H9 (cell line): ENCODE measurements at regions not wholly inside any gene's neighbourhood (a gene's known extent, or its start where the extent isn't known, plus 50 kb on each side); places are given as distances from the start of the nearest gene placed in this dataset.
A peak's percentile ranks its signal among the peaks of the same experiment; 100 is the strongest.

ENCODE experiments used
- DNase-seq: peaks from one replicate; pipeline ENCODE4 v3.0.0-alpha.2; 2017
- H2AFZ ChIP-seq: one replicate; pipeline ENCODE4 v1.6.1; 2013; ENCODE audit warnings: mild to moderate bottlenecking, low read length, control low read depth, moderate library complexity
- H2AK5ac ChIP-seq: 2 replicates; pipeline ENCODE4 v1.6.1; 2013; ENCODE audit warnings: low read length, control low read depth, mixed read lengths; ENCODE audit not compliant: insufficient read length
- H2BK120ac ChIP-seq: one replicate; pipeline ENCODE4 v1.6.1; 2013; ENCODE audit warnings: low read depth, mild to moderate bottlenecking, low read length, control low read depth, inconsistent platforms; ENCODE audit not compliant: poor library complexity, severe bottlenecking
- H2BK12ac ChIP-seq: 2 replicates; pipeline ENCODE4 v1.6.1; 2013; ENCODE audit warnings: low read length, control low read depth, mixed read lengths, low read depth; ENCODE audit not compliant: insufficient read length
- H2BK15ac ChIP-seq: 2 replicates; pipeline ENCODE4 v1.6.1; 2013; ENCODE audit warnings: low read depth, low read length, control low read depth
- H2BK20ac ChIP-seq: one replicate; pipeline ENCODE4 v1.6.1; 2013; ENCODE audit warnings: low read depth, mild to moderate bottlenecking, low read length, control low read depth, inconsistent platforms; ENCODE audit not compliant: poor library complexity, severe bottlenecking
- H2BK5ac ChIP-seq: 2 replicates; pipeline ENCODE4 v1.6.1; 2013; ENCODE audit warnings: low read length, control low read depth, mixed read lengths; ENCODE audit not compliant: insufficient read length
- H3K14ac ChIP-seq: 2 replicates; pipeline ENCODE4 v1.6.1; 2013; ENCODE audit warnings: low read length, control low read depth; ENCODE audit not compliant: insufficient read depth
- H3K18ac ChIP-seq: 2 replicates; pipeline ENCODE4 v1.6.1; 2013; ENCODE audit warnings: low read depth, mild to moderate bottlenecking, mixed read lengths, low read length, control low read depth; ENCODE audit not compliant: insufficient read length
- H3K23ac ChIP-seq: 2 replicates; pipeline ENCODE4 v1.6.1; 2013; ENCODE audit warnings: low read length, control low read depth, mixed read lengths, low read depth; ENCODE audit not compliant: insufficient read length
- H3K23me2 ChIP-seq: 2 replicates; pipeline ENCODE4 v1.6.1; 2013; ENCODE audit warnings: low read depth, mild to moderate bottlenecking, mixed read lengths, low read length, control low read depth; ENCODE audit not compliant: insufficient read length, poor library complexity, severe bottlenecking
- H3K27ac ChIP-seq: 2 replicates; pipeline ENCODE4 v1.5.1; 2013; ENCODE audit warnings: low read length, control low read depth, mixed read lengths, low read depth; ENCODE audit not compliant: insufficient read length
- H3K27me3 ChIP-seq: 2 replicates; pipeline ENCODE4 v1.6.1; 2013; ENCODE audit warnings: low read length, control low read depth, inconsistent platforms; ENCODE audit not compliant: insufficient read depth
- H3K4ac ChIP-seq: 2 replicates; pipeline ENCODE4 v1.6.1; 2013; ENCODE audit warnings: low read depth, mild to moderate bottlenecking, control low read depth, inconsistent platforms, low read length, moderate library complexity
- H3K4me1 ChIP-seq: 2 replicates; pipeline ENCODE4 v1.6.1; 2013; ENCODE audit warnings: low read length, control low read depth, inconsistent platforms; ENCODE audit not compliant: insufficient read depth
- H3K4me2 ChIP-seq: 2 replicates; pipeline ENCODE4 v1.6.1; 2013; ENCODE audit warnings: low read length, control low read depth, mixed read lengths; ENCODE audit not compliant: insufficient read length, insufficient read depth
- H3K56ac ChIP-seq: 2 replicates; pipeline ENCODE4 v1.6.1; 2013; ENCODE audit warnings: low read depth, mild to moderate bottlenecking, mixed read lengths, low read length, control low read depth; ENCODE audit not compliant: insufficient read length
- H3K79me1 ChIP-seq: 2 replicates; pipeline ENCODE4 v1.6.1; 2013; ENCODE audit warnings: low read depth, mild to moderate bottlenecking, moderate library complexity, low read length, control low read depth, inconsistent platforms; ENCODE audit not compliant: insufficient read depth, poor library complexity, severe bottlenecking
- H3K79me2 ChIP-seq: 2 replicates; pipeline ENCODE4 v1.6.1; 2013; ENCODE audit warnings: low read length, control low read depth, inconsistent platforms; ENCODE audit not compliant: insufficient read depth
- H3K9ac ChIP-seq: 2 replicates; pipeline ENCODE4 v1.6.1; 2013; ENCODE audit warnings: low read length, control low read depth, mixed read lengths; ENCODE audit not compliant: insufficient read length; ENCODE audit errors: extremely low read depth
- H3K9me3 ChIP-seq: one replicate; pipeline ENCODE4 v1.6.1; 2013; ENCODE audit warnings: low read depth, low read length, inconsistent platforms; ENCODE audit not compliant: control insufficient read depth
- H3T11ph ChIP-seq: one replicate; pipeline ENCODE4 v1.6.1; 2013; ENCODE audit warnings: mild to moderate bottlenecking, low read length, control low read depth, inconsistent platforms
- H4K20me1 ChIP-seq: one replicate; pipeline ENCODE4 v1.6.1; 2013; ENCODE audit not compliant: control insufficient read depth, insufficient read length, insufficient read depth
- H4K5ac ChIP-seq: 2 replicates; pipeline ENCODE4 v1.6.1; 2013; ENCODE audit warnings: low read depth, mild to moderate bottlenecking, mixed read lengths, low read length, control low read depth; ENCODE audit not compliant: insufficient read length
- H4K8ac ChIP-seq: replicated peaks from 2 replicates; pipeline ENCODE4 v1.6.1; 2013; ENCODE audit warnings: low read length, control low read depth, mixed read lengths, low read depth; ENCODE audit not compliant: insufficient read length
- H4K91ac ChIP-seq: 2 replicates; pipeline ENCODE4 v1.6.1; 2013; ENCODE audit warnings: low read depth, mild to moderate bottlenecking, moderate library complexity, mixed read lengths, low read length, control low read depth; ENCODE audit not compliant: insufficient read length
- H3K27ac Mint-ChIP-seq, 3 experiments: 2 replicates in 2 of 3; 3 replicates in 1 of 3; pipeline ENCODE4 v1.8.0; 2020 to 2021; ENCODE audit warnings: mixed read lengths in 3 of 3, mild to moderate bottlenecking in 1 of 3, moderate library complexity in 1 of 3
- H3K27me3 Mint-ChIP-seq: 2 replicates; pipeline ENCODE4 v1.8.0; 2021; ENCODE audit warnings: low read depth, mild to moderate bottlenecking, moderate library complexity, mixed read lengths
- H3K36me3 Mint-ChIP-seq, 3 experiments: 2 replicates in 2 of 3; 3 replicates in 1 of 3; pipeline ENCODE4 v1.8.0; 2020 to 2021; ENCODE audit warnings: low read depth in 3 of 3, mixed read lengths in 3 of 3; ENCODE audit not compliant: insufficient read depth in 1 of 3
- H3K4me1 Mint-ChIP-seq, 2 experiments: 2 replicates each; pipeline ENCODE4 v1.8.0; 2020; ENCODE audit warnings: mixed read lengths in 2 of 2
- H3K4me3 Mint-ChIP-seq, 2 experiments: 2 replicates in 1 of 2; 3 replicates in 1 of 2; pipeline ENCODE4 v1.8.0; 2020 to 2021; ENCODE audit warnings: mild to moderate bottlenecking in 2 of 2, mixed read lengths in 2 of 2, moderate library complexity in 1 of 2
- H3K9me3 Mint-ChIP-seq, 2 experiments: 2 replicates in 1 of 2; 3 replicates in 1 of 2; pipeline ENCODE4 v1.8.0; 2020; ENCODE audit warnings: mild to moderate bottlenecking in 2 of 2, mixed read lengths in 2 of 2, moderate library complexity in 1 of 2
- WGBS: extraction: QIAGEN DNeasy Blood & Tissue Kit; methylation state at CpG from one replicate; pipeline ENCODE4 v1.1.7; 2013; ENCODE audit warnings: missing lambda C conversion rate, low lambda C conversion rate, mixed read lengths; ENCODE audit not compliant: insufficient read length; ENCODE audit errors: extremely low coverage; 5-methylcytosine and 5-hydroxymethylcytosine counted together
- TF ChIP-seq, protein P1 (sequence below): fragments of 200-600 bp; sonication (generic); conservative IDR thresholded peaks from 3 replicates; pipeline ENCODE4 v1.8.0; 2021; ENCODE audit warnings: antibody characterized with exemption, mild to moderate bottlenecking

DNA sequence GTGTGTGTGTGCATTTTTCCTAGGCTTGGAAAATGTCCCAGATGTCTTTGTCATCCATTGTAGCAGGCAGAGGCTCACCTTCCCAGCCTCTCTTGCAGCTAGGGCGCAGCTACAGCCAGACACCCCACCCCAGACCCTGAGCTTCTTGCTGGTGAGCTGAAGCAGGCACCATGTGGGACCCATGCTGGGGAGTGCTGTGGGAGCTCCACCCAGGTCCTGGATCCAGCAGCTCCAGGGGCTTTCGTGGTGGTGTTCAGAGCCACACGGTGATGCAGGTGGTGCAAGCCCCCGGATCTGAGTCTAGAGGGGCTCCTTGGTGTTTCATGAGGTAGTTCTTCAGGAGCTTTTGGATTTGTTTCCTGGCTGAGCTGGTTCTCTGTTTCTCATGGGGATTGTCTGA lies 56.0 kb upstream of the ZFP64 start:
- no peak overlapping the region for H3K4me2 ChIP-seq
- Mint-ChIP-seq H3K4me1 (no peaks in the 10 kb centered on the region), H3K9me3 (peaks cover 2 to 4% of the 10 kb centered on the region in 2 experiments; a peak in 3 of 5 replicates), H3K4me3 (no peak overlapping the region), H3K27me3 (peaks cover 2% of the 10 kb centered on the region), H3K36me3 (no peaks in the 10 kb centered on the region), H3K27ac (no peak overlapping the region)
- peak overlapping the region; percentile 48; the same call in 1 of the 2 replicates for H2BK15ac ChIP-seq
- no peaks in the 10 kb centered on the region for H4K20me1 ChIP-seq
- no peak overlapping the region for H3K27ac ChIP-seq
- H3K56ac ChIP-seq = no peak overlapping the region
- no peak overlapping the region for H3K4ac ChIP-seq
- no peak overlapping the region for H4K8ac ChIP-seq
- H3K14ac ChIP-seq = no peak overlapping the region
- H3K27me3 ChIP-seq = no peaks in the 10 kb centered on the region
- H3T11ph ChIP-seq = no peak overlapping the region
- H2BK12ac ChIP-seq = no peak overlapping the region
- no peak overlapping the region for H2AFZ ChIP-seq
- H3K79me1 ChIP-seq = no peaks in the 10 kb centered on the region
- no CpG with 5 or more reads among the region's 4 CpGs for WGBS
- TF ChIP-seq, protein P1, sequence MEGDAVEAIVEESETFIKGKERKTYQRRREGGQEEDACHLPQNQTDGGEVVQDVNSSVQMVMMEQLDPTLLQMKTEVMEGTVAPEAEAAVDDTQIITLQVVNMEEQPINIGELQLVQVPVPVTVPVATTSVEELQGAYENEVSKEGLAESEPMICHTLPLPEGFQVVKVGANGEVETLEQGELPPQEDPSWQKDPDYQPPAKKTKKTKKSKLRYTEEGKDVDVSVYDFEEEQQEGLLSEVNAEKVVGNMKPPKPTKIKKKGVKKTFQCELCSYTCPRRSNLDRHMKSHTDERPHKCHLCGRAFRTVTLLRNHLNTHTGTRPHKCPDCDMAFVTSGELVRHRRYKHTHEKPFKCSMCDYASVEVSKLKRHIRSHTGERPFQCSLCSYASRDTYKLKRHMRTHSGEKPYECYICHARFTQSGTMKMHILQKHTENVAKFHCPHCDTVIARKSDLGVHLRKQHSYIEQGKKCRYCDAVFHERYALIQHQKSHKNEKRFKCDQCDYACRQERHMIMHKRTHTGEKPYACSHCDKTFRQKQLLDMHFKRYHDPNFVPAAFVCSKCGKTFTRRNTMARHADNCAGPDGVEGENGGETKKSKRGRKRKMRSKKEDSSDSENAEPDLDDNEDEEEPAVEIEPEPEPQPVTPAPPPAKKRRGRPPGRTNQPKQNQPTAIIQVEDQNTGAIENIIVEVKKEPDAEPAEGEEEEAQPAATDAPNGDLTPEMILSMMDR = no peak
- H3K9me3 ChIP-seq = no peaks in the 10 kb centered on the region
- H4K91ac ChIP-seq = no peak overlapping the region
- no peak overlapping the region for H2BK20ac ChIP-seq
- no peaks in the 10 kb centered on the region for H3K79me2 ChIP-seq
- H3K23me2 ChIP-seq = no peaks in the 10 kb centered on the region
- H2BK120ac ChIP-seq = no peak overlapping the region
- no peak overlapping the region for H2AK5ac ChIP-seq
- H3K4me1 ChIP-seq = no peaks in the 10 kb centered on the region
- no peak overlapping the region for H2BK5ac ChIP-seq
- no peak overlapping the region for H3K23ac ChIP-seq
- no peak overlapping the region for H3K18ac ChIP-seq
- no peak for DNase-seq
- no peak overlapping the region for H3K9ac ChIP-seq
- no peak overlapping the region for H4K5ac ChIP-seq
